Ovary (tissue), 3 donors: ENCODE measurements at regions not wholly inside any gene's neighbourhood (a gene's known extent, or its start where the extent isn't known, plus 50 kb on each side); places are given as distances from the start of the nearest gene placed in this dataset.

Experiments used
- POLR2A ChIP-seq: fragments of 450-650 bp; IDR thresholded peaks from one replicate; pipeline ENCODE4 v1.6.1; 2017; ENCODE audit warnings: antibody characterized with exemption, mild to moderate bottlenecking, moderate library complexity
- TF ChIP-seq, protein P1 (sequence below), 3 donors: fragments of 450-650 bp in 2 of 3; fragments of 200-600 bp in 1 of 3; IDR thresholded peaks; one replicate each; pipeline versions ENCODE4 v1.5.1 to v1.8.0; 2016 to 2022; ENCODE audit warnings: antibody characterized with exemption in 3 of 3, mild to moderate bottlenecking in 1 of 3
- donor health status: DM: no; HTN: no; CAD: no.

DNA sequence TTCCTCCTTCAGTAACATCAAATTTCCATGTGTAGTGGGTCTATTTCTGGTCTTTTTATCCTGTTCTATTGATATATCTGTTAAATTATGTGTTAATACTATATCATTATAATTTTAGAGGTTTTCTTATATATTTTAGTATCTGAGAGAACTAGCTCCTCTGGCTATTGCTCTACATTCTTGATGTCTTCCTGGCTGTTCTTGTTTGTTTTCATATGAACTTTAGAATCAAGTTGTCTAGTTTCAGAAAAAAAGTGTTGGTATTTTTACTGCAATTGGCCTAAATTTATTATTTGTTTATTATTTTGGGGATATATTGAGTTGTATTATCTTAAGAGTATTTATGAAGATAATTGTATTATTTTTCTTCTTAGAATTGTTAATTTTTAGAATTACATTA is 128.0 kb upstream of the ZNF618 start:
- TF ChIP-seq, protein P1, sequence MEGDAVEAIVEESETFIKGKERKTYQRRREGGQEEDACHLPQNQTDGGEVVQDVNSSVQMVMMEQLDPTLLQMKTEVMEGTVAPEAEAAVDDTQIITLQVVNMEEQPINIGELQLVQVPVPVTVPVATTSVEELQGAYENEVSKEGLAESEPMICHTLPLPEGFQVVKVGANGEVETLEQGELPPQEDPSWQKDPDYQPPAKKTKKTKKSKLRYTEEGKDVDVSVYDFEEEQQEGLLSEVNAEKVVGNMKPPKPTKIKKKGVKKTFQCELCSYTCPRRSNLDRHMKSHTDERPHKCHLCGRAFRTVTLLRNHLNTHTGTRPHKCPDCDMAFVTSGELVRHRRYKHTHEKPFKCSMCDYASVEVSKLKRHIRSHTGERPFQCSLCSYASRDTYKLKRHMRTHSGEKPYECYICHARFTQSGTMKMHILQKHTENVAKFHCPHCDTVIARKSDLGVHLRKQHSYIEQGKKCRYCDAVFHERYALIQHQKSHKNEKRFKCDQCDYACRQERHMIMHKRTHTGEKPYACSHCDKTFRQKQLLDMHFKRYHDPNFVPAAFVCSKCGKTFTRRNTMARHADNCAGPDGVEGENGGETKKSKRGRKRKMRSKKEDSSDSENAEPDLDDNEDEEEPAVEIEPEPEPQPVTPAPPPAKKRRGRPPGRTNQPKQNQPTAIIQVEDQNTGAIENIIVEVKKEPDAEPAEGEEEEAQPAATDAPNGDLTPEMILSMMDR (IDR thresholded peaks at IDR 0.05) = no peak
- no peak for TF ChIP-seq POLR2A
